H1 (cell line): ENCODE measurements at regions not wholly inside any gene's neighbourhood (a gene's known extent, or its start where the extent isn't known, plus 50 kb on each side); places are given as distances from the start of the nearest gene placed in this dataset.

Experiments used
- ATF3 ChIP-seq: IDR thresholded peaks from 2 replicates; pipeline ENCODE4 v1.6.1; 2011; ENCODE audit warnings: low read depth, mild to moderate bottlenecking, low read length; ENCODE audit not compliant: insufficient read depth
- BCL11A ChIP-seq, 2 experiments: IDR thresholded peaks; one replicate each; pipeline ENCODE4 v1.6.1; 2011; ENCODE audit warnings: low read depth in 2 of 2, low read length in 2 of 2, mild to moderate bottlenecking in 2 of 2
- CTCF ChIP-seq, 3 experiments: IDR thresholded peaks; 1 replicate in 2 of 3; 2 replicates in 1 of 3; pipeline versions ENCODE4 v1.5.1 to v1.6.1; 2011; ENCODE audit warnings: low read length in 3 of 3, mild to moderate bottlenecking in 3 of 3, inconsistent platforms in 2 of 3, low read depth in 1 of 3, moderate library complexity in 1 of 3; ENCODE audit not compliant: insufficient read depth in 1 of 3; ENCODE audit errors: control extremely low read depth in 1 of 3
- EP300 ChIP-seq, 2 experiments: IDR thresholded peaks; 1 replicate in 1 of 2; 2 replicates in 1 of 2; pipeline ENCODE4 v1.6.1; 2011 to 2012; ENCODE audit warnings: low read depth in 2 of 2, low read length in 2 of 2, mild to moderate bottlenecking in 2 of 2, borderline replicate concordance in 1 of 2, inconsistent platforms in 1 of 2, moderate library complexity in 1 of 2
- JUN ChIP-seq: IDR thresholded peaks from 2 replicates; pipeline ENCODE4 v1.6.1; 2011; ENCODE audit warnings: low read depth, mild to moderate bottlenecking, improper control_type of control experiment, low read length
- POLR2A ChIP-seq, 2 experiments: IDR thresholded peaks; 1 replicate in 1 of 2; 2 replicates in 1 of 2; pipeline ENCODE4 v1.6.1; 2011; ENCODE audit warnings: low read depth in 2 of 2, low read length in 2 of 2, mild to moderate bottlenecking in 2 of 2; ENCODE audit errors: control extremely low read depth in 1 of 2
- POLR2AphosphoS5 ChIP-seq: IDR thresholded peaks from 2 replicates; pipeline ENCODE4 v1.6.1; 2011; ENCODE audit warnings: low read depth, low read length
- SP1 ChIP-seq: IDR thresholded peaks from 2 replicates; pipeline ENCODE4 v1.6.1; 2011; ENCODE audit warnings: low read depth, low read length
- TEAD4 ChIP-seq: IDR thresholded peaks from 2 replicates; pipeline ENCODE4 v1.6.1; 2012; ENCODE audit warnings: low read depth, low read length, inconsistent platforms, mixed read lengths
- YY1 ChIP-seq: IDR thresholded peaks from 2 replicates; pipeline ENCODE4 v1.6.1; 2011; ENCODE audit warnings: low read depth, mild to moderate bottlenecking, low read length

GRCh38 chr1:188137221-188137620, 1308.5 kb downstream of the PLA2G4A start:
- TF ChIP-seq POLR2AphosphoS5 (no peak), CTCF (IDR thresholded peaks at IDR 0.05; ENCODE audit: control extremely low read depth in 1 of 3, insufficient read depth in 1 of 3, low read depth in 1 of 3, low read length in 3 of 3) (no peak), TEAD4 (no peak), POLR2A (IDR thresholded peaks at IDR 0.05; ENCODE audit: control extremely low read depth in 1 of 2, low read depth in 2 of 2, low read length in 2 of 2) (no peak), EP300 (IDR thresholded peaks at IDR 0.05; ENCODE audit: borderline replicate concordance in 1 of 2, low read depth in 2 of 2, low read length in 2 of 2) (no peak), BCL11A (IDR thresholded peaks at IDR 0.05; ENCODE audit: low read depth in 2 of 2, low read length in 2 of 2) (no peak), ATF3 (no peak), JUN (no peak), YY1 (no peak), SP1 (no peak)
